GM19035 (cell line): ENCODE measurements at regions not wholly inside any gene's neighbourhood (a gene's known extent, or its start where the extent isn't known, plus 50 kb on each side); places are given as distances from the start of the nearest gene placed in this dataset.

Experiments used
- ATAC-seq: cut with Tn5 transposase; IDR thresholded peaks from one replicate; pipeline ENCODE4 v1.9.1; 2021; ENCODE audit not compliant: unreplicated experiment

DNA sequence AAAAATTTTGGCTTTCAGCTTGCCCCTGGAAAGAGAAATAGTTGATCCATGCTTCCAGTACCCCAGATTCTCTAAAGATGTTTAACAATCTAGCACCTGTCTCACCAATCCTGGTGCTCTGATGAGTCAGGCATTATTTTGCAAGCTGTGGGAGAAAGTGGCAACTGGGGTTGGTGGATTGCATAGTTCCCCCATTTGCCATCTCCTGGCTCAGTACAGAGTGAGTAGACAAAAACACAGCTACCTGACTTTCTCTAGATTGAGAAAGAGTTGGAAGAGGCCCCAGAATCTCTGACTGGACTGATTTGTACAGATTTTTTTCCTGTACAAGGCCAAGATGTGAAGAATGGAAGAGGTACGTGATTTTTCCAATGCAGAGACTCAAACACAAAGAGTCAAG lies 75.1 kb upstream of the NEGR1 start:
- no peak for ATAC-seq

DNA sequence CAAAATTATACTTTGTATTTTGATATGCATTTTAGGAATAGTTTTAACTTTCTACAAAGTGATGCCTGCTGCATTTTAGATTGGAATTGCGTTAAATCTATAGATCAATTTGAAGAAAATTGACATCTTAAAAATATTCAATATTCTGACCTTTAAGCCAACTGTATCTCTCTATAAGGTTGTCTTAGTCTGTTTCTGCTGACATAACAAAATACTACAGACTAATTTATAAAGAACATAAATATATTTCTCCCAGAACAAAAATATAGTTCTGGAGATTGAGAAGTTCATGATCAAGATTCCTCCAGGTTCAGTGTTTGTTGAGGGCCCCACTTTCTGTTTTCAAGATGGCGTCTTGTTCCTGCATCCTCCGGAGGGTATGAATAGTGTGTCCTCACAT lies 73.6 kb upstream of the NEGR1 start:
- ATAC-seq = no peak

DNA sequence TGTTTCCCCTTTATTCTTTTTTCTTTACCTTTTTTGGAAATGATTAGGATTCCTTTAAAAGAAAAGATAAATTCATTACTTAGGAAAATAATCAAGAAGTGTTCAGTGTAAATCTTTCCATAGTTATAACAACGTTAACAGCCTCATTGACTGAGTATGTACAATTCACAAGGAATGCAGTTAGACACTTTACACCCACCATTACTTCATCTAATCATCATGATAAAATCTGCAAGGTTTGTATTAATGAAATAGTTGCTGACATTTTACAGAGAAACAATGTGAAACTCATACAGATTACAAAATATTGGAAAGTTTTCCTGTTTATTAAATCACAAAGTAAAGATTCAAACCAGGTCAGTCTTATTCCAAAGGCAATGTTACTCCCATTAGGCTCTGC lies 59.3 kb upstream of the NEGR1 start:
- ATAC-seq = no peak

DNA sequence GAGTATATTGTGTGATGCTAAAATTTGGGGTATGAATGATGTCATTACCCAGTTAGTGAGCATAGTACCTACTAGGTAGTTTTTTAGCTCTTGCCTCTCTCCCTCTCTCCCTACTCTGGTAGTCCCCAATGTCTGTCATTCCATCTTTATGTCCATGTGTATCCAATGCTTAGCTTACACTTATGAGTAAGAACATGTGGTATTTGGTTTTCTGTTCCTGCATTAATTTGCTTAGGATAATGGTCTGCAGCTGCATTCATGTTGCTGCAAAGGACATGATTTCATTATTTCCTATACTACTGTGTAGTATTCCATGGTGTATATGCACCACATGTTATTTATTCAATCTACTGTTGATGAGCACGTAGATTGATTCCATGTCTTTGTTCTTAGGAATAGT lies 54.4 kb upstream of the NEGR1 start:
- ATAC-seq = no peak
